ENCODE measurements at regions not wholly inside any gene's neighbourhood (a gene's known extent, or its start where the extent isn't known, plus 50 kb on each side); places are given as distances from the start of the nearest gene placed in this dataset.
"Not testable (repeated sequence)": the region's sequence is repeated elsewhere in the genome, so short reads cannot be mapped to it uniquely, and the experiment has no call there.

- H2AFZ ChIP-seq (ENCODE audit: low read length): no peak overlapping the region
- H3K4me1 ChIP-seq (ENCODE audit: insufficient read depth, low read length, poor library complexity, severe bottlenecking): no peaks in the 10 kb centered on the region
- no peaks in the 10 kb centered on the region for H3K9me3 ChIP-seq (ENCODE audit: low read length)
- H3K9me2 ChIP-seq (ENCODE audit: insufficient read depth, low read length): no peaks in the 10 kb centered on the region
- no peaks in the 10 kb centered on the region for H3K79me2 ChIP-seq (ENCODE audit: insufficient read depth, low read depth, low read length)
- TF ChIP-seq EZH2phosphoT487 (IDR thresholded peaks at IDR 0.05; ENCODE audit: borderline replicate concordance, low read depth, low read length): no peak
- TF ChIP-seq, protein P1, sequence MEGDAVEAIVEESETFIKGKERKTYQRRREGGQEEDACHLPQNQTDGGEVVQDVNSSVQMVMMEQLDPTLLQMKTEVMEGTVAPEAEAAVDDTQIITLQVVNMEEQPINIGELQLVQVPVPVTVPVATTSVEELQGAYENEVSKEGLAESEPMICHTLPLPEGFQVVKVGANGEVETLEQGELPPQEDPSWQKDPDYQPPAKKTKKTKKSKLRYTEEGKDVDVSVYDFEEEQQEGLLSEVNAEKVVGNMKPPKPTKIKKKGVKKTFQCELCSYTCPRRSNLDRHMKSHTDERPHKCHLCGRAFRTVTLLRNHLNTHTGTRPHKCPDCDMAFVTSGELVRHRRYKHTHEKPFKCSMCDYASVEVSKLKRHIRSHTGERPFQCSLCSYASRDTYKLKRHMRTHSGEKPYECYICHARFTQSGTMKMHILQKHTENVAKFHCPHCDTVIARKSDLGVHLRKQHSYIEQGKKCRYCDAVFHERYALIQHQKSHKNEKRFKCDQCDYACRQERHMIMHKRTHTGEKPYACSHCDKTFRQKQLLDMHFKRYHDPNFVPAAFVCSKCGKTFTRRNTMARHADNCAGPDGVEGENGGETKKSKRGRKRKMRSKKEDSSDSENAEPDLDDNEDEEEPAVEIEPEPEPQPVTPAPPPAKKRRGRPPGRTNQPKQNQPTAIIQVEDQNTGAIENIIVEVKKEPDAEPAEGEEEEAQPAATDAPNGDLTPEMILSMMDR (conservative IDR thresholded peaks at IDR 0.05; ENCODE audit: low read length): no peak
- intact Hi-C loops (cut with micrococcal nuclease; ENCODE audit: unreplicated experiment): no loop called here
- no TSS peak for BruUV-seq (replicated peaks)
- no peak for DNase-seq (ENCODE audit: low spot score)
- H3K4me2 ChIP-seq (ENCODE audit: low read length): no peak overlapping the region
- no peak overlapping the region for H3K4me3 ChIP-seq (ENCODE audit: low read depth, low read length, poor library complexity, severe bottlenecking)
- no peaks in the 10 kb centered on the region for H3K36me3 ChIP-seq (ENCODE audit: insufficient read depth, low read length)
- H3K27ac ChIP-seq (ENCODE audit: low read depth, low read length, poor library complexity, severe bottlenecking): no peak overlapping the region
- CTCF ChIA-PET (ENCODE audit: unreplicated experiment): no interaction called here
- POLR2A ChIA-PET: interaction anchor here (0.7 to 2.0 kb wide), 2 partner anchors 10 to 1150 kb away, joined by 3 to 6 read pairs; no protein-coding TSS in a partner anchor
- no peaks in the 10 kb centered on the region for H4K20me1 ChIP-seq (ENCODE audit: insufficient read depth, low read length)
These were observed 65.3 kb downstream of the CDO1 start for GRCh38 chr5:115751176-115751575.

DNA sequence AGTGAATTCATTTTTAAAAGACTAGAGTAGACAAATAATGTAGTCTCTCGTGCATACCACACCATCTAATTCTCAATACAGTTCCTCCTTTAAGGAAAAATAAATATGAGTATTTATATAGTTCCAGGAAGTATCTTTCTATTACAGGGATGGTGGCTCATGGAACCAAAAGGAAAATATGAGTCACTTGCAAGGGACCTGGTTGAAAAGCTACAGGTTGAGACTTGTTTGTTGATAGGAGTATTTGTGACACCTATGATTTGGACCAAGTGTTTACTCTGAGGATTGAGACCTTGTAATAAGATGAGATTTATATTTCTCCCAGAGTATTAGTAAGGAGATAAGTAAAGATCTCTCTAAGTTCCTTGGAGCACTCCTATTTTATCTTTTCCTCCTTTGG lies 67.4 kb downstream of the CDO1 start:
- no peaks in the 10 kb centered on the region for H3K36me3 ChIP-seq (ENCODE audit: insufficient read depth, low read length)
- H3K4me1 ChIP-seq (ENCODE audit: insufficient read depth, low read length, poor library complexity, severe bottlenecking): no peaks in the 10 kb centered on the region
- BruUV-seq (replicated peaks): no TSS peak
- intact Hi-C loops (cut with micrococcal nuclease; ENCODE audit: unreplicated experiment): no loop called here
- POLR2A ChIA-PET: no interaction called here
- H3K4me3 ChIP-seq (ENCODE audit: low read depth, low read length, poor library complexity, severe bottlenecking): no peak overlapping the region
- no peaks in the 10 kb centered on the region for H4K20me1 ChIP-seq (ENCODE audit: insufficient read depth, low read length)
- no peak overlapping the region for H3K27ac ChIP-seq (ENCODE audit: low read depth, low read length, poor library complexity, severe bottlenecking)
- H2AFZ ChIP-seq (ENCODE audit: low read length): no peak overlapping the region
- CTCF ChIA-PET (ENCODE audit: unreplicated experiment): no interaction called here
- H3K4me2 ChIP-seq (ENCODE audit: low read length): no peak overlapping the region
- H3K9me2 ChIP-seq (ENCODE audit: insufficient read depth, low read length): no peaks in the 10 kb centered on the region
- H3K9me3 ChIP-seq (ENCODE audit: low read length): no peaks in the 10 kb centered on the region
- TF ChIP-seq EZH2phosphoT487 (IDR thresholded peaks at IDR 0.05; ENCODE audit: borderline replicate concordance, low read depth, low read length): no peak
- TF ChIP-seq, protein P1 (conservative IDR thresholded peaks at IDR 0.05; ENCODE audit: low read length): no peak
- H3K79me2 ChIP-seq (ENCODE audit: insufficient read depth, low read depth, low read length): no peaks in the 10 kb centered on the region
- no peak for DNase-seq (ENCODE audit: low spot score)

DNA sequence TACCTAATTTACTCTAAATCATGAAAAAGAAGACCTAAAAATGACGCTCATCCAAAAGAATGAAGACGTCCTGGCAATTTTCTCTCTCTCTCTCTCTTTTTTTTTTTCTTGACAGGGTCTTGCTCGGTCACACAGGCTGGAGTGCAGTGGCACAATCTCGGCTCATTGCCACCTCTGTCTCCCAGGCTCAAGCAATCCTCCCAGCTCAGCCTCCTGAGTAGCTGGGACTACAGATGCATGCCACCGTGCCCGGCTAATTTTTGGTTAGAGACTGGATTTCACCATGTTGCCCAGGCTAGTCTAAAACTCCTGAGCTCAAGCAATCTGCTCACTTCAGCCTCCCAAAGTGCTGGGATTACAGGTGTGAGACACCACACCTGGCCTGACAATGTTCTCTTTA lies 77.2 kb downstream of the CDO1 start:
- DNase-seq (ENCODE audit: low spot score); CTCF ChIA-PET (ENCODE audit: unreplicated experiment); H3K9me2 ChIP-seq (ENCODE audit: insufficient read depth, low read length); H3K4me2 ChIP-seq (ENCODE audit: low read length); H4K20me1 ChIP-seq (ENCODE audit: insufficient read depth, low read length); H3K9me3 ChIP-seq (ENCODE audit: low read length); H3K4me1 ChIP-seq (ENCODE audit: insufficient read depth, low read length, poor library complexity, severe bottlenecking); BruUV-seq (replicated peaks); H3K4me3 ChIP-seq (ENCODE audit: low read depth, low read length, poor library complexity, severe bottlenecking); H3K79me2 ChIP-seq (ENCODE audit: insufficient read depth, low read depth, low read length); H2AFZ ChIP-seq (ENCODE audit: low read length); intact Hi-C loops (cut with micrococcal nuclease; ENCODE audit: unreplicated experiment); H3K27ac ChIP-seq (ENCODE audit: low read depth, low read length, poor library complexity, severe bottlenecking); H3K36me3 ChIP-seq (ENCODE audit: insufficient read depth, low read length): not testable (repeated sequence)
- POLR2A ChIA-PET: interaction anchor here (1.1 to 1.4 kb wide), 2 partner anchors 11 to 42 kb away, joined by 3 to 4 read pairs; no protein-coding TSS in a partner anchor
